ENCODE measurements at regions not wholly inside any gene's neighbourhood (a gene's known extent, or its start where the extent isn't known, plus 50 kb on each side); places are given as distances from the start of the nearest gene placed in this dataset.

- TF ChIP-seq RXRA (IDR thresholded peaks at IDR 0.05; ENCODE audit: insufficient read depth, low read depth, low read length) (no peak), EZH2 (IDR thresholded peaks at IDR 0.05; ENCODE audit: low read depth, low read length, severe bottlenecking) (no peak), TCF12 (IDR thresholded peaks at IDR 0.05; ENCODE audit: low read depth, low read length) (no peak), SRF (IDR thresholded peaks at IDR 0.05; ENCODE audit: low read depth, low read length) (no peak), BRCA1 (IDR thresholded peaks at IDR 0.05; ENCODE audit: low read depth, low read length) (no peak), KDM1A (IDR thresholded peaks at IDR 0.05; ENCODE audit: borderline replicate concordance, low read length) (no peak), CHD1 (IDR thresholded peaks at IDR 0.05; ENCODE audit: low read depth, low read length) (no peak), KDM5A (IDR thresholded peaks at IDR 0.05; ENCODE audit: low read length) (no peak), ZNF274 (IDR thresholded peaks at IDR 0.05; ENCODE audit: borderline replicate concordance, extremely low read depth, low read length) (no peak)
Observed at GRCh38 chr15:93180128-93180527, 91.1 kb upstream of the RGMA start (continued).

Data from H1 (cell line).